A673 (cell line): ENCODE measurements at regions not wholly inside any gene's neighbourhood (a gene's known extent, or its start where the extent isn't known, plus 50 kb on each side); places are given as distances from the start of the nearest gene placed in this dataset.

ENCODE experiments used
- CTCF ChIP-seq: fragments of 300-800, 200-600 bp; sonication (generic); conservative IDR thresholded peaks from 2 replicates; pipeline ENCODE4 v1.5.1; 2017; ENCODE audit warnings: low read depth, mild to moderate bottlenecking, antibody characterized with exemption, low read length, moderate library complexity, mixed read lengths
- EZH2 ChIP-seq: fragments of 200-600 bp; sonication (generic); IDR thresholded peaks from 2 replicates; pipeline ENCODE4 v1.6.1; 2017; ENCODE audit warnings: borderline replicate concordance, low read depth, mild to moderate bottlenecking, mixed read lengths, antibody characterized with exemption, low read length; ENCODE audit not compliant: poor library complexity, severe bottlenecking

- no peak for TF ChIP-seq CTCF
- no peak for TF ChIP-seq EZH2
Measured at GRCh38 chr10:8507156-8507555, 452.7 kb downstream of the GATA3 start.
